ENCODE measurements at regions not wholly inside any gene's neighbourhood (a gene's known extent, or its start where the extent isn't known, plus 50 kb on each side); places are given as distances from the start of the nearest gene placed in this dataset.

GRCh38 chr18:22314001-22314400 is 103.7 kb downstream of the CTAGE1 start:
- DNase-seq (ENCODE audit: low spot score) (no peak), ATAC-seq (ENCODE audit: insufficient number of reproducible peaks, low FRiP score, low read depth) (no peak)
- no peak overlapping the region for H3K4me3 ChIP-seq
- H3K27me3 ChIP-seq (replicated peaks; ENCODE audit: insufficient read depth): no peaks in the 10 kb centered on the region
- no peaks in the 10 kb centered on the region for H3K36me3 ChIP-seq
- peaks cover 0 to 15% of the 10 kb centered on the region in 2 donors for H3K4me1 ChIP-seq (ENCODE audit: control insufficient read depth in 1 of 2, low read depth in 2 of 2)
- H3K9me3 ChIP-seq: no peaks in the 10 kb centered on the region
- no peak overlapping the region for H3K27ac ChIP-seq
- no peak for TF ChIP-seq CTCF (IDR thresholded peaks at IDR 0.05)

- H3K36me3 ChIP-seq: no peaks in the 10 kb centered on the region
- no peak overlapping the region for H3K27ac ChIP-seq
- no peak for ATAC-seq (ENCODE audit: insufficient number of reproducible peaks, low FRiP score, low read depth)
- no peaks in the 10 kb centered on the region for H3K9me3 ChIP-seq
- H3K4me1 ChIP-seq (ENCODE audit: control insufficient read depth in 1 of 2, low read depth in 2 of 2): peaks cover 0 to 15% of the 10 kb centered on the region in 2 donors
- H3K4me3 ChIP-seq: no peak overlapping the region
- no peak for DNase-seq (ENCODE audit: low spot score)
- H3K27me3 ChIP-seq (replicated peaks; ENCODE audit: insufficient read depth): no peaks in the 10 kb centered on the region
- no peak for TF ChIP-seq CTCF (IDR thresholded peaks at IDR 0.05)
Observed at GRCh38 chr18:22311301-22311700, 106.4 kb downstream of the CTAGE1 start.

GRCh38 chr18:22309191-22309590 is 108.5 kb downstream of the CTAGE1 start:
- TF ChIP-seq CTCF (IDR thresholded peaks at IDR 0.05): no peak
- DNase-seq (ENCODE audit: low spot score): no peak
- H3K27me3 ChIP-seq (replicated peaks; ENCODE audit: insufficient read depth): no peaks in the 10 kb centered on the region
- H3K36me3 ChIP-seq: no peaks in the 10 kb centered on the region
- H3K27ac ChIP-seq: no peak overlapping the region
- no peaks in the 10 kb centered on the region for H3K9me3 ChIP-seq
- H3K4me3 ChIP-seq: no peak overlapping the region
- H3K4me1 ChIP-seq (ENCODE audit: control insufficient read depth in 1 of 2, low read depth in 2 of 2): peaks cover 0 to 20% of the 10 kb centered on the region in 2 donors
- no peak for ATAC-seq (ENCODE audit: insufficient number of reproducible peaks, low FRiP score, low read depth)

GRCh38 chr18:22307528-22307927 is 110.2 kb downstream of the CTAGE1 start:
- no peak for TF ChIP-seq CTCF (IDR thresholded peaks at IDR 0.05)
- Histone ChIP-seq H3K4me1 (ENCODE audit: control insufficient read depth in 1 of 2, low read depth in 2 of 2) (peaks cover 0 to 17% of the 10 kb centered on the region in 2 donors), H3K27me3 (replicated peaks; ENCODE audit: insufficient read depth) (no peaks in the 10 kb centered on the region), H3K27ac (no peak overlapping the region), H3K9me3 (no peaks in the 10 kb centered on the region), H3K36me3 (no peaks in the 10 kb centered on the region), H3K4me3 (no peak overlapping the region)
- no peak for ATAC-seq (ENCODE audit: insufficient number of reproducible peaks, low FRiP score, low read depth)
- no peak for DNase-seq (ENCODE audit: low spot score)

- Histone ChIP-seq H3K27me3 (replicated peaks; ENCODE audit: insufficient read depth) (no peaks in the 10 kb centered on the region), H3K36me3 (no peaks in the 10 kb centered on the region), H3K4me1 (ENCODE audit: control insufficient read depth in 1 of 2, low read depth in 2 of 2) (peaks cover 5 to 25% of the 10 kb centered on the region in 2 donors), H3K4me3 (no peak overlapping the region), H3K9me3 (no peaks in the 10 kb centered on the region), H3K27ac (no peak overlapping the region)
- no peak for TF ChIP-seq CTCF (IDR thresholded peaks at IDR 0.05)
- ATAC-seq (ENCODE audit: insufficient number of reproducible peaks, low FRiP score, low read depth) (no peak), DNase-seq (ENCODE audit: low spot score) (no peak)
Observed at GRCh38 chr18:22303927-22304326, 113.8 kb downstream of the CTAGE1 start.
